ENCODE measurements at regions not wholly inside any gene's neighbourhood (a gene's known extent, or its start where the extent isn't known, plus 50 kb on each side); places are given as distances from the start of the nearest gene placed in this dataset.

- Histone ChIP-seq H3K4me3 (no peak overlapping the region), H3K27ac (no peak overlapping the region)
- intact Hi-C loops (cut with DNase I; ENCODE audit: low total_unique reads): no loop called here
Observed at GRCh38 chrX:117636826-117637225, 479.8 kb downstream of the KLHL13 start.

GRCh38 chrX:117633277-117633676, 483.3 kb downstream of the KLHL13 start:
- Histone ChIP-seq H3K9me3 (no peaks in the 10 kb centered on the region), H3K4me1 (no peaks in the 10 kb centered on the region), H3K27ac (no peak overlapping the region), H3K4me3 (no peak overlapping the region), H3K27me3 (no peaks in the 10 kb centered on the region), H3K36me3 (no peaks in the 10 kb centered on the region)
- TF ChIP-seq POLR2A (IDR thresholded peaks at IDR 0.05) (no peak), CTCF (IDR thresholded peaks at IDR 0.05) (no peak)
- intact Hi-C loops (cut with DNase I; ENCODE audit: low total_unique reads): no loop called here
- DNase-seq: no peak

More at GRCh38 chrX:117636826-117637225, 479.8 kb downstream of the KLHL13 start:
- TF ChIP-seq CTCF (IDR thresholded peaks at IDR 0.05) (no peak), POLR2A (IDR thresholded peaks at IDR 0.05) (no peak)
- Histone ChIP-seq H3K4me1 (no peaks in the 10 kb centered on the region), H3K36me3 (no peaks in the 10 kb centered on the region), H3K27me3 (no peaks in the 10 kb centered on the region), H3K9me3 (no peaks in the 10 kb centered on the region)
- no peak for DNase-seq

- no peaks in the 10 kb centered on the region for H3K4me1 ChIP-seq
- H3K27ac ChIP-seq: no peak overlapping the region
- H3K4me3 ChIP-seq: no peak overlapping the region
- no peaks in the 10 kb centered on the region for H3K27me3 ChIP-seq
- no peak for DNase-seq
- no peaks in the 10 kb centered on the region for H3K9me3 ChIP-seq
- no peaks in the 10 kb centered on the region for H3K36me3 ChIP-seq
- no peak for TF ChIP-seq CTCF (IDR thresholded peaks at IDR 0.05)
- TF ChIP-seq POLR2A (IDR thresholded peaks at IDR 0.05): no peak
- intact Hi-C loops (cut with DNase I; ENCODE audit: low total_unique reads): no loop called here
Observed at GRCh38 chrX:117628381-117628780, 488.2 kb downstream of the KLHL13 start.

- no peaks in the 10 kb centered on the region for H3K27me3 ChIP-seq
- H3K4me1 ChIP-seq: no peaks in the 10 kb centered on the region
- intact Hi-C loops (cut with DNase I; ENCODE audit: low total_unique reads): no loop called here
- no peak for DNase-seq
- TF ChIP-seq POLR2A (IDR thresholded peaks at IDR 0.05) (no peak), CTCF (IDR thresholded peaks at IDR 0.05) (no peak)
- H3K27ac ChIP-seq: no peak overlapping the region
- no peak overlapping the region for H3K4me3 ChIP-seq
- peaks cover 0 to 3% of the 10 kb centered on the region in 2 donors for H3K9me3 ChIP-seq
- no peaks in the 10 kb centered on the region for H3K36me3 ChIP-seq
Observed at GRCh38 chrX:117610806-117611205, 505.8 kb downstream of the KLHL13 start.

GRCh38 chrX:117610049-117610448, 506.6 kb downstream of the KLHL13 start:
- no peak for DNase-seq
- intact Hi-C loops (cut with DNase I; ENCODE audit: low total_unique reads): no loop called here

More at GRCh38 chrX:117610049-117610448, 506.6 kb downstream of the KLHL13 start:
- Histone ChIP-seq H3K27ac (no peak overlapping the region), H3K36me3 (no peaks in the 10 kb centered on the region), H3K9me3 (peaks cover 0 to 7% of the 10 kb centered on the region in 2 donors), H3K4me3 (no peak overlapping the region), H3K27me3 (no peaks in the 10 kb centered on the region), H3K4me1 (no peaks in the 10 kb centered on the region)
- TF ChIP-seq CTCF (IDR thresholded peaks at IDR 0.05) (no peak), POLR2A (IDR thresholded peaks at IDR 0.05) (no peak)

Measured in uterus (tissue), 3 donors.